Adrenal gland (tissue), 5 donors: ENCODE measurements at regions not wholly inside any gene's neighbourhood (a gene's known extent, or its start where the extent isn't known, plus 50 kb on each side); places are given as distances from the start of the nearest gene placed in this dataset.

Source experiments
- POLR2A ChIP-seq, 2 donors: fragments of 450-650 bp; IDR thresholded peaks; one replicate each; pipeline ENCODE4 v1.6.1; 2017; ENCODE audit warnings: antibody characterized with exemption in 2 of 2, mild to moderate bottlenecking in 2 of 2, moderate library complexity in 1 of 2
- TF ChIP-seq, protein P1 (sequence below), 6 experiments: fragments of 450-650 bp in 4 of 6; fragments of 200-600 bp in 2 of 6; sonication (generic) in 1 of 6; IDR thresholded peaks; 1 replicate in 5 of 6; 2 replicates in 1 of 6; pipeline versions ENCODE4 v1.5.1 to v1.8.0; 2016 to 2021; ENCODE audit warnings: antibody characterized with exemption in 6 of 6, mild to moderate bottlenecking in 2 of 6, moderate library complexity in 1 of 6
- donor health status: DM: no; HTN: no; CAD: no.

GRCh38 chr6:121560476-121560875 lies 125.0 kb downstream of the GJA1 start:
- TF ChIP-seq, protein P1, sequence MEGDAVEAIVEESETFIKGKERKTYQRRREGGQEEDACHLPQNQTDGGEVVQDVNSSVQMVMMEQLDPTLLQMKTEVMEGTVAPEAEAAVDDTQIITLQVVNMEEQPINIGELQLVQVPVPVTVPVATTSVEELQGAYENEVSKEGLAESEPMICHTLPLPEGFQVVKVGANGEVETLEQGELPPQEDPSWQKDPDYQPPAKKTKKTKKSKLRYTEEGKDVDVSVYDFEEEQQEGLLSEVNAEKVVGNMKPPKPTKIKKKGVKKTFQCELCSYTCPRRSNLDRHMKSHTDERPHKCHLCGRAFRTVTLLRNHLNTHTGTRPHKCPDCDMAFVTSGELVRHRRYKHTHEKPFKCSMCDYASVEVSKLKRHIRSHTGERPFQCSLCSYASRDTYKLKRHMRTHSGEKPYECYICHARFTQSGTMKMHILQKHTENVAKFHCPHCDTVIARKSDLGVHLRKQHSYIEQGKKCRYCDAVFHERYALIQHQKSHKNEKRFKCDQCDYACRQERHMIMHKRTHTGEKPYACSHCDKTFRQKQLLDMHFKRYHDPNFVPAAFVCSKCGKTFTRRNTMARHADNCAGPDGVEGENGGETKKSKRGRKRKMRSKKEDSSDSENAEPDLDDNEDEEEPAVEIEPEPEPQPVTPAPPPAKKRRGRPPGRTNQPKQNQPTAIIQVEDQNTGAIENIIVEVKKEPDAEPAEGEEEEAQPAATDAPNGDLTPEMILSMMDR (IDR thresholded peaks at IDR 0.05) = no peak
- TF ChIP-seq POLR2A (IDR thresholded peaks at IDR 0.05) = no peak
